HL-60 (cell line): ENCODE measurements at regions not wholly inside any gene's neighbourhood (a gene's known extent, or its start where the extent isn't known, plus 50 kb on each side); places are given as distances from the start of the nearest gene placed in this dataset.

Source experiments
- POLR2AphosphoS5 ChIP-seq: IDR thresholded peaks from 2 replicates; pipeline ENCODE4 v1.6.1; 2012; ENCODE audit warnings: low read depth
- TF ChIP-seq, protein P1 (sequence below): IDR thresholded peaks from one replicate; pipeline ENCODE4 v1.5.1; 2011; ENCODE audit warnings: low read length, control low read depth, inconsistent platforms; ENCODE audit not compliant: insufficient read depth
- TF ChIP-seq, protein P2 (sequence below): IDR thresholded peaks from 2 replicates; pipeline ENCODE4 v1.6.1; 2012; ENCODE audit warnings: low read depth; ENCODE audit not compliant: insufficient replicate concordance

DNA sequence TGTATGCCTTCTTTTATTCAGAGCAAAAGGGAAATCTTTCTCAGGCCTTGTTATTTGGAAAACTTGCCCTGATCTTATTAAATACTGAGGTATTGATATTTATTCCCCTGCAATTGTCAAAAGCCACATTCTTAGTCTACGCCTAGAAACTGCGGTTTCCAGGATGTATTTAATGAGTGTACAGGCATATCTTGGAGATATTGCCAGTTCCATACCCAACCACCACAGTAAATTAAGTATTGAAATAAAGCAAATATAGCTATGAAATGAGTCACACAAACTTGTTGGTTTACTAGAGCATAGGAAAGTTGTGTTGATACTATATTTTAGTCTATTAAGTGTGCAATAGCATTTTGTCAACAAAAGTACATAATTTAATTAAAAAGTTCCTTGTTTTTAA, 152.7 kb upstream of the CCDC179 start:
- TF ChIP-seq, protein P1, sequence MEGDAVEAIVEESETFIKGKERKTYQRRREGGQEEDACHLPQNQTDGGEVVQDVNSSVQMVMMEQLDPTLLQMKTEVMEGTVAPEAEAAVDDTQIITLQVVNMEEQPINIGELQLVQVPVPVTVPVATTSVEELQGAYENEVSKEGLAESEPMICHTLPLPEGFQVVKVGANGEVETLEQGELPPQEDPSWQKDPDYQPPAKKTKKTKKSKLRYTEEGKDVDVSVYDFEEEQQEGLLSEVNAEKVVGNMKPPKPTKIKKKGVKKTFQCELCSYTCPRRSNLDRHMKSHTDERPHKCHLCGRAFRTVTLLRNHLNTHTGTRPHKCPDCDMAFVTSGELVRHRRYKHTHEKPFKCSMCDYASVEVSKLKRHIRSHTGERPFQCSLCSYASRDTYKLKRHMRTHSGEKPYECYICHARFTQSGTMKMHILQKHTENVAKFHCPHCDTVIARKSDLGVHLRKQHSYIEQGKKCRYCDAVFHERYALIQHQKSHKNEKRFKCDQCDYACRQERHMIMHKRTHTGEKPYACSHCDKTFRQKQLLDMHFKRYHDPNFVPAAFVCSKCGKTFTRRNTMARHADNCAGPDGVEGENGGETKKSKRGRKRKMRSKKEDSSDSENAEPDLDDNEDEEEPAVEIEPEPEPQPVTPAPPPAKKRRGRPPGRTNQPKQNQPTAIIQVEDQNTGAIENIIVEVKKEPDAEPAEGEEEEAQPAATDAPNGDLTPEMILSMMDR: no peak
- TF ChIP-seq POLR2AphosphoS5: no peak
- TF ChIP-seq, protein P2, sequence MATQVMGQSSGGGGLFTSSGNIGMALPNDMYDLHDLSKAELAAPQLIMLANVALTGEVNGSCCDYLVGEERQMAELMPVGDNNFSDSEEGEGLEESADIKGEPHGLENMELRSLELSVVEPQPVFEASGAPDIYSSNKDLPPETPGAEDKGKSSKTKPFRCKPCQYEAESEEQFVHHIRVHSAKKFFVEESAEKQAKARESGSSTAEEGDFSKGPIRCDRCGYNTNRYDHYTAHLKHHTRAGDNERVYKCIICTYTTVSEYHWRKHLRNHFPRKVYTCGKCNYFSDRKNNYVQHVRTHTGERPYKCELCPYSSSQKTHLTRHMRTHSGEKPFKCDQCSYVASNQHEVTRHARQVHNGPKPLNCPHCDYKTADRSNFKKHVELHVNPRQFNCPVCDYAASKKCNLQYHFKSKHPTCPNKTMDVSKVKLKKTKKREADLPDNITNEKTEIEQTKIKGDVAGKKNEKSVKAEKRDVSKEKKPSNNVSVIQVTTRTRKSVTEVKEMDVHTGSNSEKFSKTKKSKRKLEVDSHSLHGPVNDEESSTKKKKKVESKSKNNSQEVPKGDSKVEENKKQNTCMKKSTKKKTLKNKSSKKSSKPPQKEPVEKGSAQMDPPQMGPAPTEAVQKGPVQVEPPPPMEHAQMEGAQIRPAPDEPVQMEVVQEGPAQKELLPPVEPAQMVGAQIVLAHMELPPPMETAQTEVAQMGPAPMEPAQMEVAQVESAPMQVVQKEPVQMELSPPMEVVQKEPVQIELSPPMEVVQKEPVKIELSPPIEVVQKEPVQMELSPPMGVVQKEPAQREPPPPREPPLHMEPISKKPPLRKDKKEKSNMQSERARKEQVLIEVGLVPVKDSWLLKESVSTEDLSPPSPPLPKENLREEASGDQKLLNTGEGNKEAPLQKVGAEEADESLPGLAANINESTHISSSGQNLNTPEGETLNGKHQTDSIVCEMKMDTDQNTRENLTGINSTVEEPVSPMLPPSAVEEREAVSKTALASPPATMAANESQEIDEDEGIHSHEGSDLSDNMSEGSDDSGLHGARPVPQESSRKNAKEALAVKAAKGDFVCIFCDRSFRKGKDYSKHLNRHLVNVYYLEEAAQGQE: no peak
